22Rv1 (cell line): ENCODE measurements at regions not wholly inside any gene's neighbourhood (a gene's known extent, or its start where the extent isn't known, plus 50 kb on each side); places are given as distances from the start of the nearest gene placed in this dataset.

ENCODE experiments used
- H3K27ac ChIP-seq: fragments of 450-650 bp; 2 replicates; pipeline ENCODE4 v1.5.1; 2017
- ZFX ChIP-seq: fragments of 450-650 bp; IDR thresholded peaks from 2 replicates; pipeline ENCODE4 v1.6.1; 2017; ENCODE audit warnings: antibody characterized with exemption, borderline replicate concordance
- TF ChIP-seq, protein P1 (sequence below): fragments of 450-650 bp; IDR thresholded peaks from 2 replicates; pipeline ENCODE4 v1.5.1; 2017; ENCODE audit warnings: mild to moderate bottlenecking

DNA sequence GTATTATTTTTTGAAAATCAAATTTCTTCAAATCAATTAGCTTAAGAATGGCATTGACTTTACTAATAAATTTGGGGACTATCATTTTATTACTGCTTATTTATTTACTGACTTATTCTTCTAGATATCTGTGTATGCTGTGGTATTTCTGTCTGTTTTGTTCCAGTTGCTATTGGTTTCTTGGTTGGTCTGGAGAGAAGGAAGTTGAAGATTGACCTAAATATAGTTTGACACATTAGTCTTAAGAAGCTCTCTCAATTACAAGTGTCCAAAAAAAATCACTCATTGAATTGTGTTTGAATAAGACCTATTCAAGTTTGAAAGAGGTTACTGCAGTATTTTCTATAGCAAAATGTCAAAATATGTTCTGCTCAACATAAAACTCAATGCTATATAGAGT lies 153.3 kb upstream of the KYNU start:
- H3K27ac ChIP-seq: no peak overlapping the region
- TF ChIP-seq ZFX: no peak
- TF ChIP-seq, protein P1, sequence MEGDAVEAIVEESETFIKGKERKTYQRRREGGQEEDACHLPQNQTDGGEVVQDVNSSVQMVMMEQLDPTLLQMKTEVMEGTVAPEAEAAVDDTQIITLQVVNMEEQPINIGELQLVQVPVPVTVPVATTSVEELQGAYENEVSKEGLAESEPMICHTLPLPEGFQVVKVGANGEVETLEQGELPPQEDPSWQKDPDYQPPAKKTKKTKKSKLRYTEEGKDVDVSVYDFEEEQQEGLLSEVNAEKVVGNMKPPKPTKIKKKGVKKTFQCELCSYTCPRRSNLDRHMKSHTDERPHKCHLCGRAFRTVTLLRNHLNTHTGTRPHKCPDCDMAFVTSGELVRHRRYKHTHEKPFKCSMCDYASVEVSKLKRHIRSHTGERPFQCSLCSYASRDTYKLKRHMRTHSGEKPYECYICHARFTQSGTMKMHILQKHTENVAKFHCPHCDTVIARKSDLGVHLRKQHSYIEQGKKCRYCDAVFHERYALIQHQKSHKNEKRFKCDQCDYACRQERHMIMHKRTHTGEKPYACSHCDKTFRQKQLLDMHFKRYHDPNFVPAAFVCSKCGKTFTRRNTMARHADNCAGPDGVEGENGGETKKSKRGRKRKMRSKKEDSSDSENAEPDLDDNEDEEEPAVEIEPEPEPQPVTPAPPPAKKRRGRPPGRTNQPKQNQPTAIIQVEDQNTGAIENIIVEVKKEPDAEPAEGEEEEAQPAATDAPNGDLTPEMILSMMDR: no peak

DNA sequence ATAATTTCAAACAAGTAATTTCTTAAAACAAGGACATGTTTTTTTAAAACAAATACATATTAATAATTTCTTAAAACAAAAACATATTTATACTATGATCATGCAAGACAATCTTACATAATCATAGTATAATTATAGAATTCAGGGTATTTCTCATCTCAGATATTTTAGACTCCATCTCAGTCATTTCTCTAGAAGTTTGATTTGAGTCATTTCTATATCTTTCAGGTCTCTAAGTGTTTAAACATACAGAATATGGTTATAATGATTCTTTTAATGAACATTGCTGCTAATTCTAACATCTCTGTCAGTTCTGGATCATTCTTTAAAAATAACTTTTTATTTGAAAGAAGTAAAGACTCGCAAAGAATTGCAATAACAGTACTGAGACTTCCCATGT lies 154.2 kb upstream of the KYNU start:
- H3K27ac ChIP-seq: no peak overlapping the region
- no peak for TF ChIP-seq ZFX
- TF ChIP-seq, protein P1: no peak

DNA sequence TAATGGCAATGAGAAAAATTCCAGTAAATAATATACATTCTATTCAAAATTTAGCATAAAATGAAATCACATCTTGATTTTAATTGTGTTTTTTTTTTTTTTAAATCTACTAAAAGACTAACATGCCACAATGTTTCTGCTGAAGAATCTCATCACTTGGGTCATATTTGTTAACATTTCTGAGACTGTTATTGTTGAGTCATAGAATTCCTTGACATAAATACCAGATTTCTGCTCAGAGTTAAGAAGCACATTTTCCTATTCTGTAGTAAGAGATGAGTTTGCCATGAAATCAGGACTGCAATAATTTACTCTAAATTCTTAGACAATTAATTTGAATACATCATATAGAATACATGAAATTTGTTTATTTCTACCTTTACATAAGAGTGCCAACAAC lies 154.9 kb upstream of the KYNU start:
- H3K27ac ChIP-seq: no peak overlapping the region
- no peak for TF ChIP-seq ZFX
- TF ChIP-seq, protein P1: no peak

DNA sequence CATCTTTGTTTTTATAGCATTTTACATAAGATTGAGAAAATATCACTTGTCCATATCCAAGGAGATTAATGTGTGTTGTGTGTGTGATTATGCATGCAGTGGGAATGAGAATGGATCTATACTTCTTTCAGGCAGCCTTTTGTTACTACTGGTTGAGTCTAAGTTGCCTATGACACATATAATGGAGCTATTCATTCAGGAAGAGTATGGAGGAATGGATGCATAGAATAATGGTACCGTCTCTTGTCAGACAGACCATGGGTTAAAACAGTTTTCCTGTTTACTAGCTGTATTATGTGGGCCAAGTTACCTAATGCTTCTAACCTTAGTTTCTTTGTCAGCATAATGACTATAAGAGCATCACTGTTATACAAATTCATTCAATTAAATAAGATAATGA lies 155.4 kb upstream of the KYNU start:
- H3K27ac ChIP-seq: no peak overlapping the region
- TF ChIP-seq, protein P1: no peak
- no peak for TF ChIP-seq ZFX

DNA sequence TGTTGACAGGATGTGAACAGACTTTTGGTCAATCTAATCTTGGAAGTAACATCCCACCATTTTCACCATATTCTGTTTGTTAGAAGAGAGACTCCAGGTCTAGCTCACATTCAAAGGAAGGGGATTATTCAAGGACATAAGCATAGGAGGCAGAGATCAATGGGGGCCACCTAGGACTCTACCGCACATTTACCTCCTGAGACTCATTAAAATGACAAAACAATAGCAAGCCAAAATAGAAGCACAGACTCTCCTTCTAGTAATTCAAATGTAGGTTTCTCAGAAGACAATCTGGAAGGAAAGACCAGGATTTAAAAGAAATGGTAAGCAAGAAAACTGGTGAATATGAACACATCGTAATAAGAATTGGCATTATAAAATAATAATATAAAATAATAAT lies 156.4 kb upstream of the KYNU start:
- H3K27ac ChIP-seq: no peak overlapping the region
- TF ChIP-seq ZFX: no peak
- TF ChIP-seq, protein P1: no peak

DNA sequence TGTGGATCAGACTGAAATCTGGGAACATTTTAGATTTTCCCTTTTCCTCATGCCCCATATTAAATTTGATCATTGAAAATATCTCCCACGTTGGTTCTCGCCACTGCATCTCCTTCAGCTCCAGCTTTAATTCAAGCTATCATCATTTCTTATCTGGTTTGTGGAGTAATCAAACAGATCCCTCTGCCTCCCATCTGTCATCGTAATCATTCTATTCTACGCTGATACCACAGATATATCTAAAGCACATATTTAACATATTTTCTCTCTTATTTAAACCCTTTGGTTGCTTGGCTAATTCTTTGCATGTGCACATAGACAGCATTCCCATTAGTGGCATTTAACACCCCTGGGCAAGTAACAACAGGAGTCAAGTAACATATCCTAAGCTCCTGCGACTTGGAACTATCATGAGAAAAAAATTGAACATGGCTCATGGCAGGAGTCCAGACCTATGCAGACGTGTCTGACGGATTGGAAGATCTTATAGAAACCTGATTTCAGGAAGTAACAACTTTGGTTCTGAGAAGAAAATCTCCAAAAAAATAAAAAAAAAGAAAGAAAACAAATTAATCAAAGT lies 158.8 kb upstream of the KYNU start:
- no peak for TF ChIP-seq ZFX
- TF ChIP-seq, protein P1: no peak
- H3K27ac ChIP-seq: no peak overlapping the region

DNA sequence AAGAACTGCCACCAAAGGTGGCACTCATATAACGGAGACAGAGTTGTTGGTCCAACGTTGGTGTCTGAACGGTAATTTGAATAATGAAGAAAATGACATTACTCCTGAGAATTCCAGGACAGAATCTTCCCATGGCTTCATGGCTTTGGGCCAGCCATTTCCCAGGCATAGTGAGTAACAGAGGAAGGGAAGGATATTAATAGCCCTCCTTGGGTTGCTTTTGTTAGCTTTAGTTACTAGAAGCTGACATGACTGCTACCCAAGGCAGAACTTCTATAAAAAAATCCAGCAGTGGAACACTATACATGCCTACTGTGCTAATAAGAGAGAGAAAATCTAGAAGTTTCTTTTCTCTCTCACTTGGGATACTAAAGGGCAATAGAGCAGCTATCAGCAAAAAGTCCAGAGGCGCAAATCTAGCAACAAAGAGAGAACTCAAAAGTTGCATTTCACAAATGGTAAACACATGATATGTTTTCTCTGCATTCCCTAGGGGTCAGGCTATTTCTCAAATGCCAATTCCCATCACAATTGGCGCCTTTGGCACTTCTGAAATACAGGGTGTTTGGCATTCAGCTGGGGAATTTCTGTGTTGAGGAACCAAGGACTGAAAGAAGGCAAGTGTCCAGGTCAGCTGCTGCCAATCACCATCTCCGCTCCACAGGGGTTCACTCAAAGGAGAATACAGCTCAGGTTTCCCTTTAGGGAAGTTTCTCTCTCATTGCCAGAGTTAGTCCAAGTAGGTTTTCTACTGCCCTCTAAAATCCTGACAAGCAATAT lies 160.8 kb upstream of the KYNU start:
- TF ChIP-seq, protein P1: no peak
- TF ChIP-seq ZFX: no peak
- no peak overlapping the region for H3K27ac ChIP-seq
